ENCODE measurements at regions not wholly inside any gene's neighbourhood (a gene's known extent, or its start where the extent isn't known, plus 50 kb on each side); places are given as distances from the start of the nearest gene placed in this dataset.

- no peak for TF ChIP-seq MAX (IDR thresholded peaks at IDR 0.05; ENCODE audit: low read depth, low read length)
- TF ChIP-seq CTCF (IDR thresholded peaks at IDR 0.05; ENCODE audit: low read depth, low read length): no peak
- no peak for TF ChIP-seq POLR2A (IDR thresholded peaks at IDR 0.05; ENCODE audit: extremely low read depth, insufficient read length)
These were observed 108.5 kb downstream of the ADRB2 start for GRCh38 chr5:148934895-148935400.

Data from NB4 (cell line).